GM18499 (cell line): ENCODE measurements at regions not wholly inside any gene's neighbourhood (a gene's known extent, or its start where the extent isn't known, plus 50 kb on each side); places are given as distances from the start of the nearest gene placed in this dataset.
"Not testable (repeated sequence)": the region's sequence is repeated elsewhere in the genome, so short reads cannot be mapped to it uniquely, and the experiment has no call there.

Experiments
- ATAC-seq: cut with Tn5 transposase; IDR thresholded peaks from one replicate; pipeline ENCODE4 v1.9.1; 2021; ENCODE audit warnings: moderate number of reproducible peaks; ENCODE audit not compliant: insufficient read depth, unreplicated experiment

GRCh38 chr9:95788021-95788420 is 87.5 kb upstream of the ERCC6L2 start:
- no peak for ATAC-seq

- no peak for ATAC-seq
These were observed 90.3 kb upstream of the ERCC6L2 start for GRCh38 chr9:95785209-95785608.

- no peak for ATAC-seq
These were observed 91.2 kb upstream of the ERCC6L2 start for GRCh38 chr9:95784318-95784717.

GRCh38 chr9:95783426-95783975 is 92.0 kb upstream of the ERCC6L2 start:
- no peak for ATAC-seq

- ATAC-seq, result no peak
These were observed 94.7 kb upstream of the ERCC6L2 start for GRCh38 chr9:95780751-95781150.

GRCh38 chr9:95780121-95780520 is 95.4 kb upstream of the ERCC6L2 start:
- ATAC-seq, result no peak

- ATAC-seq, result not testable (repeated sequence)
These were observed 95.9 kb upstream of the ERCC6L2 start for GRCh38 chr9:95779597-95779996.

- ATAC-seq, result no peak
These were observed 96.5 kb upstream of the ERCC6L2 start for GRCh38 chr9:95778957-95779356.

GRCh38 chr9:95777136-95777535 is 98.4 kb upstream of the ERCC6L2 start:
- no peak for ATAC-seq

GRCh38 chr9:95776176-95776575 is 99.3 kb upstream of the ERCC6L2 start:
- no peak for ATAC-seq

- ATAC-seq, result no peak
These were observed 100.3 kb upstream of the ERCC6L2 start for GRCh38 chr9:95775191-95775590.

- no peak for ATAC-seq
These were observed 102.5 kb upstream of the ERCC6L2 start for GRCh38 chr9:95773053-95773418.

- ATAC-seq, result no peak
These were observed 103.0 kb upstream of the ERCC6L2 start for GRCh38 chr9:95772320-95773052.

- ATAC-seq, result no peak
These were observed 103.8 kb upstream of the ERCC6L2 start for GRCh38 chr9:95771556-95772246.

- no peak for ATAC-seq
These were observed 104.8 kb upstream of the ERCC6L2 start for GRCh38 chr9:95770653-95771131.

GRCh38 chr9:95769909-95770433 is 105.5 kb upstream of the ERCC6L2 start:
- ATAC-seq, result no peak

GRCh38 chr9:95769473-95769872 is 106.0 kb upstream of the ERCC6L2 start:
- ATAC-seq, result no peak

- no peak for ATAC-seq
These were observed 108.6 kb upstream of the ERCC6L2 start for GRCh38 chr9:95766906-95767305.

GRCh38 chr9:95764533-95765319 is 110.8 kb upstream of the ERCC6L2 start:
- no peak for ATAC-seq

- ATAC-seq, result no peak
These were observed 111.5 kb upstream of the ERCC6L2 start for GRCh38 chr9:95763983-95764382.

- ATAC-seq, result no peak
These were observed 112.5 kb upstream of the ERCC6L2 start for GRCh38 chr9:95763006-95763405.
